BE2C (cell line): ENCODE measurements at regions not wholly inside any gene's neighbourhood (a gene's known extent, or its start where the extent isn't known, plus 50 kb on each side); places are given as distances from the start of the nearest gene placed in this dataset.
A peak's percentile ranks its signal among the peaks of the same experiment; 100 is the strongest.

Experiments
- DNase-seq: peaks from one replicate; pipeline ENCODE4 v3.0.0-alpha.2; 2020
- H3K27me3 ChIP-seq: fragments of 250-450 bp; sonication (Bioruptor Pico); 2 replicates; pipeline ENCODE4 v1.5.1; 2020; ENCODE audit warnings: mild to moderate bottlenecking
- H3K36me3 ChIP-seq: fragments of 250-450 bp; sonication (Bioruptor Pico); 2 replicates; pipeline ENCODE4 v1.5.1; 2020; ENCODE audit warnings: mild to moderate bottlenecking
- H3K4me1 ChIP-seq: fragments of 250-450 bp; sonication (Bioruptor Pico); 2 replicates; pipeline ENCODE4 v1.5.1; 2020
- H3K4me3 ChIP-seq: 2 replicates; pipeline ENCODE4 v1.5.1; 2011; ENCODE audit warnings: low read depth, low read length
- H3K9me3 ChIP-seq: fragments of 250-450 bp; sonication (Bioruptor Pico); 2 replicates; pipeline ENCODE4 v1.5.1; 2020
- CTCF ChIP-seq: IDR thresholded peaks from 2 replicates; pipeline ENCODE4 v1.5.1; 2012; ENCODE audit warnings: mild to moderate bottlenecking, low read depth, low read length

- no peaks in the 10 kb centered on the region for H3K27me3 ChIP-seq
- DNase-seq: no peak
- H3K36me3 ChIP-seq: no peaks in the 10 kb centered on the region
- H3K9me3 ChIP-seq: no peaks in the 10 kb centered on the region
- no peak overlapping the region for H3K4me3 ChIP-seq
- TF ChIP-seq CTCF: no peak
- no peaks in the 10 kb centered on the region for H3K4me1 ChIP-seq
Observed at GRCh38 chr4:132001542-132001941, 1147.6 kb upstream of the PCDH10 start.

GRCh38 chr4:132003593-132003992 lies 1145.5 kb upstream of the PCDH10 start:
- no peaks in the 10 kb centered on the region for H3K36me3 ChIP-seq
- H3K4me3 ChIP-seq: no peak overlapping the region
- TF ChIP-seq CTCF: no peak
- H3K27me3 ChIP-seq: no peaks in the 10 kb centered on the region
- H3K4me1 ChIP-seq: no peaks in the 10 kb centered on the region
- no peak for DNase-seq
- H3K9me3 ChIP-seq: no peaks in the 10 kb centered on the region

GRCh38 chr4:132015321-132015720 lies 1133.8 kb upstream of the PCDH10 start:
- Histone ChIP-seq H3K27me3 (no peaks in the 10 kb centered on the region), H3K36me3 (no peaks in the 10 kb centered on the region), H3K4me1 (peaks cover 6% of the 10 kb centered on the region), H3K9me3 (no peaks in the 10 kb centered on the region), H3K4me3 (no peak overlapping the region)
- TF ChIP-seq CTCF: no peak
- DNase-seq: no peak

GRCh38 chr4:132016703-132017350 lies 1132.3 kb upstream of the PCDH10 start:
- Histone ChIP-seq H3K27me3 (no peaks in the 10 kb centered on the region), H3K4me3 (no peak overlapping the region), H3K36me3 (no peaks in the 10 kb centered on the region), H3K9me3 (no peaks in the 10 kb centered on the region), H3K4me1 (peaks cover 2% of the 10 kb centered on the region; the same call in 1 of the 2 replicates)
- no peak for DNase-seq
- TF ChIP-seq CTCF: no peak

GRCh38 chr4:132026166-132026565 lies 1122.9 kb upstream of the PCDH10 start:
- no peak overlapping the region for H3K4me3 ChIP-seq
- no peaks in the 10 kb centered on the region for H3K36me3 ChIP-seq
- no peaks in the 10 kb centered on the region for H3K27me3 ChIP-seq
- DNase-seq: peak; percentile 22
- no peak for TF ChIP-seq CTCF
- peaks cover 9% of the 10 kb centered on the region for H3K4me1 ChIP-seq
- no peaks in the 10 kb centered on the region for H3K9me3 ChIP-seq

- TF ChIP-seq CTCF: no peak
Observed at GRCh38 chr4:132026816-132027215, 1122.3 kb upstream of the PCDH10 start.

More at GRCh38 chr4:132026816-132027215, 1122.3 kb upstream of the PCDH10 start:
- Histone ChIP-seq H3K4me3 (no peak overlapping the region), H3K4me1 (peaks cover 9% of the 10 kb centered on the region), H3K9me3 (no peaks in the 10 kb centered on the region), H3K36me3 (no peaks in the 10 kb centered on the region), H3K27me3 (no peaks in the 10 kb centered on the region)
- no peak for DNase-seq
